ENCODE measurements at regions not wholly inside any gene's neighbourhood (a gene's known extent, or its start where the extent isn't known, plus 50 kb on each side); places are given as distances from the start of the nearest gene placed in this dataset.
"Not testable (repeated sequence)": the region's sequence is repeated elsewhere in the genome, so short reads cannot be mapped to it uniquely, and the experiment has no call there.

GRCh38 chr6:53446151-53446550 is 97.4 kb upstream of the ELOVL5 start:
- DNase-seq = no peak

GRCh38 chr6:53441761-53442160 is 93.0 kb upstream of the ELOVL5 start:
- no peak for DNase-seq

GRCh38 chr6:53441035-53441493 is 92.3 kb upstream of the ELOVL5 start:
- peak; percentile 64 for DNase-seq

- peak; percentile 53 for DNase-seq
These were observed 91.7 kb upstream of the ELOVL5 start for GRCh38 chr6:53440336-53440945.

- no peak for DNase-seq
These were observed 90.8 kb upstream of the ELOVL5 start for GRCh38 chr6:53439556-53439955.

- peak; percentile 81 for DNase-seq
These were observed 88.9 kb upstream of the ELOVL5 start for GRCh38 chr6:53437557-53438202.

- DNase-seq = no peak
These were observed 88.0 kb upstream of the ELOVL5 start for GRCh38 chr6:53436526-53437303.

- no peak for DNase-seq
These were observed 85.2 kb upstream of the ELOVL5 start for GRCh38 chr6:53433951-53434285.

- peak; percentile 34 for DNase-seq
These were observed 84.7 kb upstream of the ELOVL5 start for GRCh38 chr6:53433261-53433950.

- peak; percentile 92 for DNase-seq
These were observed 83.8 kb upstream of the ELOVL5 start for GRCh38 chr6:53432318-53433161.

GRCh38 chr6:53431704-53432103 is 83.0 kb upstream of the ELOVL5 start:
- DNase-seq = peak; percentile 37

- DNase-seq = no peak
These were observed 80.7 kb upstream of the ELOVL5 start for GRCh38 chr6:53429401-53429800.

- no peak for DNase-seq
These were observed 80.1 kb upstream of the ELOVL5 start for GRCh38 chr6:53428886-53429285.

GRCh38 chr6:53426667-53427270 is 78.0 kb upstream of the ELOVL5 start:
- DNase-seq = no peak

- DNase-seq = no peak
These were observed 77.4 kb upstream of the ELOVL5 start for GRCh38 chr6:53426117-53426516.

- no peak for DNase-seq
These were observed 76.4 kb upstream of the ELOVL5 start for GRCh38 chr6:53424976-53425718.

- peak; percentile 29 for DNase-seq
These were observed 75.5 kb upstream of the ELOVL5 start for GRCh38 chr6:53424300-53424699.

- DNase-seq = not testable (repeated sequence)
These were observed 74.8 kb upstream of the ELOVL5 start for GRCh38 chr6:53423560-53423959.

- DNase-seq = no peak
These were observed 70.3 kb upstream of the ELOVL5 start for GRCh38 chr6:53419026-53419425.

GRCh38 chr6:53418288-53418687 is 69.5 kb upstream of the ELOVL5 start:
- DNase-seq = no peak

GRCh38 chr6:53417141-53417540 is 68.4 kb upstream of the ELOVL5 start:
- no peak for DNase-seq

Data from NCI-H69 (cell line).